Ectodermal cell (in vitro differentiated cells): ENCODE measurements at regions not wholly inside any gene's neighbourhood (a gene's known extent, or its start where the extent isn't known, plus 50 kb on each side); places are given as distances from the start of the nearest gene placed in this dataset.

ENCODE experiments used
- H3K27ac ChIP-seq: 2 replicates; pipeline ENCODE4 v1.7.0; 2013; ENCODE audit warnings: mild to moderate bottlenecking, low read depth, low read length; ENCODE audit not compliant: insufficient read depth, poor library complexity, severe bottlenecking
- H3K27me3 ChIP-seq: 2 replicates; pipeline ENCODE4 v1.7.0; 2013; ENCODE audit warnings: mild to moderate bottlenecking, low read length; ENCODE audit not compliant: insufficient read depth, control insufficient read depth, poor library complexity, severe bottlenecking
- H3K36me3 ChIP-seq: one replicate; pipeline ENCODE4 v1.7.0; 2013; ENCODE audit warnings: low read length; ENCODE audit not compliant: control insufficient read depth, insufficient read depth
- H3K4me1 ChIP-seq: one replicate; pipeline ENCODE4 v1.7.0; 2013; ENCODE audit warnings: low read length; ENCODE audit not compliant: control insufficient read depth, insufficient read depth
- H3K4me3 ChIP-seq: 2 replicates; pipeline ENCODE4 v1.7.0; 2013; ENCODE audit warnings: low read depth, low read length, control low read depth; ENCODE audit not compliant: insufficient read depth
- H3K9me3 ChIP-seq: 2 replicates; pipeline ENCODE4 v1.7.0; 2013; ENCODE audit warnings: mild to moderate bottlenecking, low read length, moderate library complexity; ENCODE audit not compliant: control insufficient read depth
- WGBS, 2 experiments: methylation state at CpG; one replicate each; pipeline ENCODE4 v1.1.7; 2013; ENCODE audit warnings: missing lambda C conversion rate in 2 of 2; 5-methylcytosine and 5-hydroxymethylcytosine counted together

- H3K9me3 ChIP-seq, result no peaks in the 10 kb centered on the region
- H3K36me3 ChIP-seq, result no peaks in the 10 kb centered on the region
- no peak overlapping the region for H3K27ac ChIP-seq
- no peak overlapping the region for H3K4me3 ChIP-seq
- WGBS, 2 experiments, result 97 to 98% methylated on average over 3 of the region's 3 CpGs
- H3K4me1 ChIP-seq, result no peaks in the 10 kb centered on the region
- no peaks in the 10 kb centered on the region for H3K27me3 ChIP-seq
These were observed 164.9 kb upstream of the SETMAR start for GRCh38 chr3:4138150-4138785.

- WGBS, 2 experiments, result 94 to 100% methylated on average over 1 to 4 of the region's 4 CpGs
- no peaks in the 10 kb centered on the region for H3K4me1 ChIP-seq
- no peak overlapping the region for H3K4me3 ChIP-seq
- H3K9me3 ChIP-seq, result no peaks in the 10 kb centered on the region
- no peaks in the 10 kb centered on the region for H3K36me3 ChIP-seq
- no peaks in the 10 kb centered on the region for H3K27me3 ChIP-seq
- H3K27ac ChIP-seq, result no peak overlapping the region
These were observed 164.3 kb upstream of the SETMAR start for GRCh38 chr3:4138786-4139431.

GRCh38 chr3:4139462-4140140, 163.6 kb upstream of the SETMAR start:
- no peak overlapping the region for H3K4me3 ChIP-seq
- WGBS, 2 experiments, result 50 to 54% methylated on average over 3 of the region's 3 CpGs
- no peaks in the 10 kb centered on the region for H3K36me3 ChIP-seq
- no peaks in the 10 kb centered on the region for H3K27me3 ChIP-seq
- no peak overlapping the region for H3K27ac ChIP-seq
- H3K9me3 ChIP-seq, result no peaks in the 10 kb centered on the region
- H3K4me1 ChIP-seq, result no peaks in the 10 kb centered on the region

GRCh38 chr3:4140921-4141320, 162.2 kb upstream of the SETMAR start:
- H3K4me1 ChIP-seq, result no peaks in the 10 kb centered on the region
- H3K27me3 ChIP-seq, result no peaks in the 10 kb centered on the region
- no peak overlapping the region for H3K4me3 ChIP-seq
- WGBS, 2 experiments, result 85 to 100% methylated on average over 1 of the region's 1 CpG
- H3K9me3 ChIP-seq, result no peaks in the 10 kb centered on the region
- no peak overlapping the region for H3K27ac ChIP-seq
- no peaks in the 10 kb centered on the region for H3K36me3 ChIP-seq

GRCh38 chr3:4147556-4148118, 155.5 kb upstream of the SETMAR start:
- 90 to 96% methylated on average over 3 of the region's 3 CpGs for WGBS, 2 experiments
- no peak overlapping the region for H3K4me3 ChIP-seq
- no peaks in the 10 kb centered on the region for H3K36me3 ChIP-seq
- no peaks in the 10 kb centered on the region for H3K27me3 ChIP-seq
- H3K9me3 ChIP-seq, result no peaks in the 10 kb centered on the region
- H3K4me1 ChIP-seq, result no peaks in the 10 kb centered on the region
- H3K27ac ChIP-seq, result no peak overlapping the region

- H3K9me3 ChIP-seq, result no peaks in the 10 kb centered on the region
- no peaks in the 10 kb centered on the region for H3K27me3 ChIP-seq
- no peaks in the 10 kb centered on the region for H3K4me1 ChIP-seq
- no peaks in the 10 kb centered on the region for H3K36me3 ChIP-seq
- H3K27ac ChIP-seq, result no peak overlapping the region
- 90 to 91% methylated on average over 2 of the region's 2 CpGs for WGBS, 2 experiments
- H3K4me3 ChIP-seq, result no peak overlapping the region
These were observed 153.9 kb upstream of the SETMAR start for GRCh38 chr3:4149296-4149695.

- no peaks in the 10 kb centered on the region for H3K4me1 ChIP-seq
- no peaks in the 10 kb centered on the region for H3K9me3 ChIP-seq
- no peak overlapping the region for H3K27ac ChIP-seq
- 93 to 95% methylated on average over 5 of the region's 5 CpGs for WGBS, 2 experiments
- H3K4me3 ChIP-seq, result no peak overlapping the region
- no peaks in the 10 kb centered on the region for H3K27me3 ChIP-seq
- H3K36me3 ChIP-seq, result no peaks in the 10 kb centered on the region
These were observed 152.4 kb upstream of the SETMAR start for GRCh38 chr3:4150816-4151215.

GRCh38 chr3:4151859-4152258, 151.3 kb upstream of the SETMAR start:
- no peaks in the 10 kb centered on the region for H3K36me3 ChIP-seq
- 100% methylated on average over 1 of the region's 1 CpG; no CpG with 5 or more reads in 1 of the 2 experiments for WGBS, 2 experiments
- H3K4me3 ChIP-seq, result no peak overlapping the region
- no peak overlapping the region for H3K27ac ChIP-seq
- no peaks in the 10 kb centered on the region for H3K27me3 ChIP-seq
- no peaks in the 10 kb centered on the region for H3K9me3 ChIP-seq
- H3K4me1 ChIP-seq, result no peaks in the 10 kb centered on the region

- H3K27ac ChIP-seq, result no peak overlapping the region
- 95 to 100% methylated on average over 1 of the region's 1 CpG for WGBS, 2 experiments
These were observed 149.4 kb upstream of the SETMAR start for GRCh38 chr3:4153771-4154170.

GRCh38 chr3:4158329-4158728, 144.8 kb upstream of the SETMAR start:
- no peaks in the 10 kb centered on the region for H3K9me3 ChIP-seq
- H3K36me3 ChIP-seq, result no peaks in the 10 kb centered on the region
- 87 to 94% methylated on average over 2 of the region's 2 CpGs for WGBS, 2 experiments
- no peaks in the 10 kb centered on the region for H3K4me1 ChIP-seq
- H3K27me3 ChIP-seq, result no peaks in the 10 kb centered on the region
- no peak overlapping the region for H3K4me3 ChIP-seq
- H3K27ac ChIP-seq, result no peak overlapping the region

More at GRCh38 chr3:4153771-4154170, 149.4 kb upstream of the SETMAR start:
- Histone ChIP-seq H3K9me3 (no peaks in the 10 kb centered on the region), H3K27me3 (no peaks in the 10 kb centered on the region), H3K4me3 (no peak overlapping the region), H3K36me3 (no peaks in the 10 kb centered on the region), H3K4me1 (no peaks in the 10 kb centered on the region)
